K562 (cell line): ENCODE measurements at regions not wholly inside any gene's neighbourhood (a gene's known extent, or its start where the extent isn't known, plus 50 kb on each side); places are given as distances from the start of the nearest gene placed in this dataset.
A peak's percentile ranks its signal among the peaks of the same experiment; 100 is the strongest.

Experiments used
- ATAC-seq: fragments of 200-7000 bp; cut with Tn5 transposase; 3 replicates; pipeline ENCODE4 v1.9.1; 2020; ENCODE audit warnings: moderate library complexity
- BruUV-seq: library from RNA; stranded (reverse); fragments of 400-500 nt; replicated peaks from 2 replicates; lab custom pipeline; 2021; lab: Mats Ljungman, UMichigan
- CTCF ChIA-PET: fragments of 300-600 bp; formaldehyde crosslinking; extraction: SDS; loops from one replicate; lab custom pipeline; 2021; ENCODE audit warnings: low intra/inter-chr PET ratio; lab: Yijun Ruan, JAX
- POLR2A ChIA-PET: fragments of 300-600, 350-650 bp; sonication (Branson Sonifier 250); formaldehyde crosslinking; extraction: SDS; loops from one replicate; lab custom pipeline; 2021; ENCODE audit warnings: antibody characterized with exemption, inconsistent platforms; lab: Yijun Ruan, JAX
- DNase-seq, 4 experiments: peaks; one replicate each; pipeline versions ENCODE4 v3.0.0 to v3.0.0-alpha.2; 2011 to 2018; ENCODE audit warnings: low spot score in 3 of 4, mixed read lengths in 3 of 4; ENCODE audit errors: extremely low read depth in 1 of 4
- FAIRE-seq: peaks from 2 replicates; lab custom pipeline; 2011; peaks lifted over from hg19 to GRCh38; lab: Jason Lieb, UNC
- H2AFZ ChIP-seq: 2 replicates; pipeline ENCODE4 v1.6.0; 2011; ENCODE audit warnings: low read depth, low read length, control low read depth, inconsistent platforms
- H3K27ac ChIP-seq: fragments of 200-600 bp; 3 replicates; pipeline ENCODE4 v1.8.0; 2011; ENCODE audit warnings: low read depth, mild to moderate bottlenecking, control low read depth, inconsistent platforms, low read length, moderate library complexity, mixed read lengths; ENCODE audit errors: extremely low read depth
- H3K27me3 ChIP-seq, 2 experiments: fragments of 300-600 bp in 1 of 2; 2 replicates in 1 of 2; 3 replicates in 1 of 2; pipeline versions ENCODE4 v1.6.0 to v1.8.0; 2011; ENCODE audit warnings: inconsistent platforms in 2 of 2, low read length in 2 of 2, mild to moderate bottlenecking in 1 of 2, mixed read lengths in 1 of 2, moderate library complexity in 1 of 2; ENCODE audit not compliant: control insufficient read depth in 2 of 2, insufficient read depth in 2 of 2
- H3K36me3 ChIP-seq: fragments of 300-600 bp; 3 replicates; pipeline ENCODE4 v1.8.0; 2011; ENCODE audit warnings: mild to moderate bottlenecking, low read length, inconsistent platforms; ENCODE audit not compliant: control insufficient read depth, insufficient read depth
- H3K4me1 ChIP-seq, 2 experiments: fragments of 200-600 bp in 1 of 2; replicated peaks in 1 of 2; 2 replicates in 1 of 2; 3 replicates in 1 of 2; pipeline versions ENCODE4 v1.5.1 to v1.8.0; 2011; ENCODE audit warnings: inconsistent platforms in 2 of 2, low read length in 2 of 2, mild to moderate bottlenecking in 1 of 2, mixed read lengths in 1 of 2, moderate library complexity in 1 of 2; ENCODE audit not compliant: control insufficient read depth in 2 of 2, insufficient read depth in 2 of 2
- H3K4me2 ChIP-seq: 2 replicates; pipeline ENCODE4 v1.6.1; 2011; ENCODE audit warnings: low read length, control low read depth, inconsistent platforms, mixed read lengths; ENCODE audit not compliant: insufficient read depth
- H3K4me3 ChIP-seq: fragments of 200-600 bp; sonication (generic), shearing (Covaris generic); 2 replicates; pipeline ENCODE4 v1.5.1; 2016; ENCODE audit warnings: control low read depth, inconsistent platforms
- H3K79me2 ChIP-seq: fragments of 200-600 bp; 3 replicates; pipeline ENCODE4 v1.8.0; 2011; ENCODE audit warnings: low read length, inconsistent platforms; ENCODE audit not compliant: control insufficient read depth, insufficient read depth
- H3K9ac ChIP-seq, 2 experiments: 2 replicates each; pipeline versions ENCODE4 v1.6.0 to v1.6.1; 2011; ENCODE audit warnings: low read depth in 2 of 2, low read length in 2 of 2, control low read depth in 1 of 2, inconsistent platforms in 1 of 2, mild to moderate bottlenecking in 1 of 2, mixed read lengths in 1 of 2; ENCODE audit not compliant: insufficient read depth in 1 of 2
- H3K9me1 ChIP-seq: one replicate; pipeline ENCODE4 v1.6.0; 2011; ENCODE audit warnings: inconsistent platforms, mild to moderate bottlenecking, low read length, moderate library complexity; ENCODE audit not compliant: control insufficient read depth, insufficient read depth
- H3K9me3 ChIP-seq: replicated peaks from 2 replicates; pipeline ENCODE4 v1.5.1; 2011; ENCODE audit warnings: low read depth, low read length, inconsistent platforms; ENCODE audit not compliant: control insufficient read depth, insufficient read depth
- H4K20me1 ChIP-seq: replicated peaks from 2 replicates; pipeline ENCODE4 v1.6.1; 2011; ENCODE audit warnings: low read length, inconsistent platforms, mixed read lengths; ENCODE audit not compliant: control insufficient read depth, insufficient read depth
- EWSR1 ChIP-seq: fragments of 450-650 bp; IDR thresholded peaks from 2 replicates; pipeline ENCODE4 v1.6.1; 2018; ENCODE audit warnings: borderline replicate concordance, mild to moderate bottlenecking, low read depth, moderate library complexity; ENCODE audit not compliant: partially characterized antibody
- FOXM1 ChIP-seq, 2 experiments: fragments of 450-650 bp in 1 of 2; sonication (generic) in 1 of 2; formaldehyde crosslinking in 1 of 2; IDR thresholded peaks; 2 replicates each; pipeline versions ENCODE4 v1.6.1 to v1.9.0; 2017 to 2022; ENCODE audit warnings: low read depth in 2 of 2, mild to moderate bottlenecking in 2 of 2, missing genetic modification reagents in 1 of 2, moderate library complexity in 1 of 2
- HNRNPK ChIP-seq: fragments of 200-400 bp; formaldehyde crosslinking; IDR thresholded peaks from one replicate; pipeline ENCODE4 v1.6.1; 2018; ENCODE audit warnings: mild to moderate bottlenecking, low read depth, low read length; ENCODE audit not compliant: poor library complexity, severe bottlenecking
- NRF1 ChIP-seq, 2 experiments: fragments of 450-650 bp; IDR thresholded peaks in 1 of 2; conservative IDR thresholded peaks in 1 of 2; 2 replicates each; pipeline ENCODE4 v1.6.1; 2014; ENCODE audit warnings: mild to moderate bottlenecking in 2 of 2
- PCBP1 ChIP-seq: fragments of 200-400 bp; formaldehyde crosslinking; IDR thresholded peaks from 2 replicates; pipeline ENCODE4 v1.6.1; 2018; ENCODE audit warnings: mild to moderate bottlenecking, low read depth, low read length; ENCODE audit not compliant: poor library complexity, severe bottlenecking
- TAL1 ChIP-seq: fragments of 450-650 bp; IDR thresholded peaks from 2 replicates; pipeline ENCODE4 v1.6.1; 2016; ENCODE audit warnings: mild to moderate bottlenecking
- THAP7 ChIP-seq: fragments of 250-450 bp; sonication (Bioruptor Pico); IDR thresholded peaks from 2 replicates; pipeline ENCODE4 v1.5.0; 2021
- ZBTB8A ChIP-seq: fragments of 450-650 bp; IDR thresholded peaks from 2 replicates; pipeline ENCODE4 v1.6.1; 2018; ENCODE audit warnings: mild to moderate bottlenecking, moderate library complexity; ENCODE audit not compliant: partially characterized antibody
- ZNF274 ChIP-seq: IDR thresholded peaks from 2 replicates; pipeline ENCODE4 v1.6.1; 2011; ENCODE audit warnings: low read depth, mild to moderate bottlenecking, low read length, moderate library complexity, borderline replicate concordance
- WGBS: fragments of 100-300 bp; shearing (Covaris generic); methylation state at CpG from one replicate; pipeline ENCODE4 v1.1.6; 2016; ENCODE audit warnings: low coverage, mixed read lengths; ENCODE audit not compliant: insufficient coverage; ENCODE audit errors: missing lambda C conversion rate; 5-methylcytosine and 5-hydroxymethylcytosine counted together
- in situ Hi-C: fragments of 300-500 bp; cut with MboI; formaldehyde crosslinking; loops from 4 replicates; pipeline ENCODE4 v1.15.0; 2018; ENCODE audit warnings: inconsistent platforms, mixed read lengths
- intact Hi-C: fragments of 100-400 bp; cut with micrococcal nuclease; formaldehyde crosslinking; loops from 2 replicates; pipeline ENCODE4 v1.14.2; 2022
- TF ChIP-seq, protein P1 (sequence below): fragments of 450-650 bp; formaldehyde crosslinking; IDR thresholded peaks from 2 replicates; pipeline ENCODE4 v1.4.0; 2020; ENCODE audit warnings: mild to moderate bottlenecking, moderate library complexity
- TF ChIP-seq, protein P2 (sequence below): sonication (generic); formaldehyde crosslinking; IDR thresholded peaks from 2 replicates; pipeline ENCODE4 v1.8.0; 2022; ENCODE audit warnings: missing genetic modification reagents, mild to moderate bottlenecking, borderline replicate concordance

GRCh38 chr13:33723365-33723764, 94.6 kb upstream of the RFC3 start:
- no peaks in the 10 kb centered on the region for H3K79me2 ChIP-seq
- ChIA-PET POLR2A (interaction anchor here (0.6 to 0.8 kb wide), 2 partner anchors 23 to 492 kb away, joined by 3 to 5 read pairs; no protein-coding TSS in a partner anchor), CTCF (interaction anchor here (1.3 kb wide), 1 partner anchor 495 kb away, joined by 3 read pairs; no protein-coding TSS in a partner anchor)
- no peak overlapping the region for H3K9ac ChIP-seq
- H3K4me2 ChIP-seq, result no peak overlapping the region
- no peaks in the 10 kb centered on the region for H3K9me1 ChIP-seq
- in situ Hi-C loops (loop anchor here (25.0 kb wide), 1 partner anchor 486 kb away; no protein-coding TSS in a partner anchor), intact Hi-C loops (loop anchor here (5.0 to 10.0 kb wide), 4 partner anchors 46 to 1136 kb away; partner anchors contain the start of gene PDS5B)
- TF ChIP-seq NRF1 (conservative IDR thresholded peaks at IDR 0.05 in 1 of 2, IDR thresholded peaks at IDR 0.05 in 1 of 2) (no peak), PCBP1 (no peak), EWSR1 (no peak), ZNF274 (no peak)
- no peak overlapping the region for H3K4me3 ChIP-seq
- no TSS peak for BruUV-seq
- no peaks in the 10 kb centered on the region for H3K4me1 ChIP-seq
- no peak for FAIRE-seq
- H3K27ac ChIP-seq, result no peak overlapping the region
- H4K20me1 ChIP-seq, result no peaks in the 10 kb centered on the region
- no peaks in the 10 kb centered on the region for H3K27me3 ChIP-seq
- no peaks in the 10 kb centered on the region for H3K9me3 ChIP-seq
- no peak for ATAC-seq
- no peaks in the 10 kb centered on the region for H3K36me3 ChIP-seq
- DNase-seq, result no peak
- no peak overlapping the region for H2AFZ ChIP-seq

- Histone ChIP-seq H3K9me1 (no peaks in the 10 kb centered on the region), H3K9ac (no peak overlapping the region), H2AFZ (no peak overlapping the region), H4K20me1 (no peaks in the 10 kb centered on the region), H3K27me3 (no peaks in the 10 kb centered on the region), H3K4me2 (no peak overlapping the region), H3K79me2 (no peaks in the 10 kb centered on the region), H3K4me1 (no peaks in the 10 kb centered on the region), H3K27ac (no peak overlapping the region), H3K9me3 (no peaks in the 10 kb centered on the region), H3K36me3 (no peaks in the 10 kb centered on the region), H3K4me3 (no peak overlapping the region)
- peak; percentile 6 to 59 (median 13) for DNase-seq
- peak; percentile 86 for ATAC-seq
- ChIA-PET POLR2A (interaction anchor here (0.6 to 0.8 kb wide), 2 partner anchors 23 to 493 kb away, joined by 3 to 5 read pairs; no protein-coding TSS in a partner anchor), CTCF (interaction anchor here (0.7 to 1.3 kb wide), 2 partner anchors 495 to 1138 kb away, joined by 3 read pairs; partner anchors contain the start of gene PDS5B)
- in situ Hi-C loops, result loop anchor here (25.0 kb wide), 1 partner anchor 487 kb away; no protein-coding TSS in a partner anchor
- intact Hi-C loops, result loop anchor here (5.0 to 10.0 kb wide), 4 partner anchors 47 to 1137 kb away; partner anchors contain the start of gene PDS5B
- WGBS, result 4% methylated on average over 4 of the region's 4 CpGs
- BruUV-seq, result no TSS peak
- no peak for FAIRE-seq
- TF ChIP-seq HNRNPK, result no peak
- TF ChIP-seq, protein P1, sequence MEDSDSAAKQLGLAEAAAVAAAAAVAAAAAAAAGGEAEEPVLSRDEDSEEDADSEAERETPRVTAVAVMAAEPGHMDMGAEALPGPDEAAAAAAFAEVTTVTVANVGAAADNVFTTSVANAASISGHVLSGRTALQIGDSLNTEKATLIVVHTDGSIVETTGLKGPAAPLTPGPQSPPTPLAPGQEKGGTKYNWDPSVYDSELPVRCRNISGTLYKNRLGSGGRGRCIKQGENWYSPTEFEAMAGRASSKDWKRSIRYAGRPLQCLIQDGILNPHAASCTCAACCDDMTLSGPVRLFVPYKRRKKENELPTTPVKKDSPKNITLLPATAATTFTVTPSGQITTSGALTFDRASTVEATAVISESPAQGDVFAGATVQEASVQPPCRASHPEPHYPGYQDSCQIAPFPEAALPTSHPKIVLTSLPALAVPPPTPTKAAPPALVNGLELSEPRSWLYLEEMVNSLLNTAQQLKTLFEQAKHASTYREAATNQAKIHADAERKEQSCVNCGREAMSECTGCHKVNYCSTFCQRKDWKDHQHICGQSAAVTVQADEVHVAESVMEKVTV, result peak; percentile 44
- TF ChIP-seq TAL1, result no peak
- no peak for TF ChIP-seq FOXM1 (IDR thresholded peaks at IDR 0.05; ENCODE audit: low read depth)
- TF ChIP-seq FOXM1 (CRISPR knock-in tag; IDR thresholded peaks at IDR 0.05; ENCODE audit: low read depth), result no peak
- no peak for TF ChIP-seq THAP7 (CRISPR knock-in tag)
- TF ChIP-seq ZBTB8A, result no peak
- TF ChIP-seq, protein P2, sequence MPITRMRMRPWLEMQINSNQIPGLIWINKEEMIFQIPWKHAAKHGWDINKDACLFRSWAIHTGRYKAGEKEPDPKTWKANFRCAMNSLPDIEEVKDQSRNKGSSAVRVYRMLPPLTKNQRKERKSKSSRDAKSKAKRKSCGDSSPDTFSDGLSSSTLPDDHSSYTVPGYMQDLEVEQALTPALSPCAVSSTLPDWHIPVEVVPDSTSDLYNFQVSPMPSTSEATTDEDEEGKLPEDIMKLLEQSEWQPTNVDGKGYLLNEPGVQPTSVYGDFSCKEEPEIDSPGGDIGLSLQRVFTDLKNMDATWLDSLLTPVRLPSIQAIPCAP (CRISPR knock-in tag), result no peak
Observed at GRCh38 chr13:33723772-33724435, 94.0 kb upstream of the RFC3 start.
